ENCODE measurements at regions not wholly inside any gene's neighbourhood (a gene's known extent, or its start where the extent isn't known, plus 50 kb on each side); places are given as distances from the start of the nearest gene placed in this dataset.

GRCh38 chr7:42666994-42667393 lies 244.9 kb downstream of the C7orf25 start:
- Histone ChIP-seq H3K27ac (ENCODE audit: insufficient read depth, low read depth, low read length) (no peak overlapping the region), H3K9me3 (replicated peaks; ENCODE audit: control insufficient read depth, insufficient read depth, low read length) (peaks cover 3% of the 10 kb centered on the region), H3K9me1 (replicated peaks; ENCODE audit: control insufficient read depth, extremely low read depth, insufficient read depth, low read length) (no peaks in the 10 kb centered on the region), H3K4me2 (ENCODE audit: insufficient read depth, low read length) (no peak overlapping the region), H3K9ac (replicated peaks; ENCODE audit: extremely low read depth, insufficient read depth, low read length) (no peak overlapping the region), H3K79me2 (ENCODE audit: control insufficient read depth, insufficient read depth, low read length) (no peaks in the 10 kb centered on the region), H2AFZ (ENCODE audit: low read depth, low read length) (no peak overlapping the region), H3K27me3 (ENCODE audit: control insufficient read depth in 2 of 2, insufficient read depth in 2 of 2, low read length in 2 of 2) (no peaks in the 10 kb centered on the region), H3K36me3 (ENCODE audit: control insufficient read depth in 2 of 2, extremely low read depth in 1 of 2, insufficient read depth in 2 of 2, low read length in 2 of 2) (no peaks in the 10 kb centered on the region), H3K4me3 (replicated peaks in 1 of 3; ENCODE audit: insufficient read depth in 1 of 3, low read depth in 1 of 3, low read length in 3 of 3) (no peak overlapping the region), H4K20me1 (replicated peaks; ENCODE audit: control insufficient read depth, extremely low read depth, insufficient read depth, low read length) (no peaks in the 10 kb centered on the region), H3K4me1 (ENCODE audit: control insufficient read depth, extremely low read depth, insufficient read depth, low read length) (no peaks in the 10 kb centered on the region)
- no TSS peak for BruUV-seq (replicated peaks)
- DNase-seq (ENCODE audit: low read depth, low spot score) (no peak), FAIRE-seq (no peak)
- ChIA-PET POLR2A (no interaction called here), CTCF (no interaction called here)
- TF ChIP-seq FOS (IDR thresholded peaks at IDR 0.05; ENCODE audit: borderline replicate concordance, insufficient read depth, low read length) (no peak), EZH2 (IDR thresholded peaks at IDR 0.05; ENCODE audit: borderline replicate concordance, low read depth, low read length, severe bottlenecking) (no peak), POLR2A (IDR thresholded peaks at IDR 0.05; ENCODE audit: low read depth, low read length) (no peak), POLR2AphosphoS5 (IDR thresholded peaks at IDR 0.05; ENCODE audit: insufficient read depth, low read depth, low read length) (no peak), MAX (IDR thresholded peaks at IDR 0.05; ENCODE audit: insufficient read depth, insufficient read length) (no peak), GATA2 (IDR thresholded peaks at IDR 0.05; ENCODE audit: insufficient read depth, insufficient read length, low read depth, low read length) (no peak), JUN (IDR thresholded peaks at IDR 0.05; ENCODE audit: borderline replicate concordance, insufficient read depth, insufficient read length, low read depth) (no peak), CTCF (IDR thresholded peaks at IDR 0.05; ENCODE audit: extremely low read depth in 1 of 2, insufficient read depth in 1 of 2, low read depth in 1 of 2, low read length in 2 of 2) (no peak), MYC (IDR thresholded peaks at IDR 0.05; ENCODE audit: low read depth, low read length) (no peak)
- intact Hi-C loops (cut with micrococcal nuclease): no loop called here
- dilution Hi-C loops (cut with MboI; ENCODE audit: extremely low pct_ligation_motif_present, low sequenced_read_pairs): no loop called here
